ENCODE measurements at regions not wholly inside any gene's neighbourhood (a gene's known extent, or its start where the extent isn't known, plus 50 kb on each side); places are given as distances from the start of the nearest gene placed in this dataset.

DNA sequence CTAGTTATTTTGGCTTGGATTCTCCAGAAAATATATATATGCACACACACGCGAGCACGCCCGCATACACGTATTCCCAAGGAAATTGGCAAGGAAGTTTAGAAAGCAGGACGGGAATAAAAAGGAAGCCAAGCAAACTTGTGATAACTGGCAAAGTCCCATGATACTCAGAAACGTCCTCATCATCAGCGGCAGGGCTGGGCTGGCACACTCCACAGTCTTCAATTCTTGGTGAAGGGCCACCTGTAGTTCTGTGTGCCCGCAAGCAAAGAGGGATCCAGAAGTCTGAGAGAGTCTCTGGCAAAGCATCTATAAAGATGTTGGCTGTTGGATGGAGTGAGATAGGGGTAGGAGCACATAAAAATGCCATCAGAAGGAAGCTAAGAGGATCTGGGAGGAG lies 289.3 kb upstream of the CTNND2 start:
- Histone ChIP-seq H3K14ac (ENCODE audit: insufficient read length) (no peak overlapping the region), H3K23ac (ENCODE audit: insufficient read length) (no peak overlapping the region), H3K36me3 (ENCODE audit: control insufficient read depth in 2 of 4, insufficient read depth in 4 of 4, low read length in 3 of 4) (no peaks in the 10 kb centered on the region; a peak in 1 of 8 replicates), H3K4me1 (replicated peaks in 1 of 4; ENCODE audit: control insufficient read depth in 3 of 4, insufficient read depth in 4 of 4, low read length in 3 of 4) (no peaks in the 10 kb centered on the region), H4K5ac (ENCODE audit: insufficient read length, low read depth, low read length) (no peak overlapping the region), H3K27me3 (replicated peaks in 1 of 4; ENCODE audit: control insufficient read depth in 3 of 4, extremely low read depth in 1 of 4, insufficient read depth in 3 of 4, low read length in 3 of 4) (no peaks in the 10 kb centered on the region), H3K79me1 (ENCODE audit: low read depth, low read length) (no peaks in the 10 kb centered on the region), H2BK15ac (ENCODE audit: low read length) (no peak overlapping the region), H2BK12ac (ENCODE audit: low read depth, low read length) (no peak overlapping the region), H3K27ac (ENCODE audit: low read depth, low read length) (no peak overlapping the region), H2BK120ac (replicated peaks; ENCODE audit: low read depth, low read length) (no peak overlapping the region), H4K20me1 (replicated peaks in 1 of 2; ENCODE audit: control insufficient read depth in 1 of 2, insufficient read depth in 2 of 2, low read length in 2 of 2) (no peaks in the 10 kb centered on the region), H3K9me3 (ENCODE audit: insufficient read depth in 2 of 2, low read depth in 1 of 2, low read length in 1 of 2) (no peaks in the 10 kb centered on the region), H3K79me2 (ENCODE audit: control insufficient read depth in 1 of 2, insufficient read depth in 2 of 2, low read length in 2 of 2) (no peaks in the 10 kb centered on the region), H3K18ac (ENCODE audit: extremely low read depth, low read length) (no peak overlapping the region), H4K8ac (ENCODE audit: extremely low read depth, insufficient read depth, low read length) (no peak overlapping the region), H3K4me2 (ENCODE audit: insufficient read depth in 1 of 2, low read depth in 2 of 2, low read length in 2 of 2) (no peak overlapping the region), H3K9ac (replicated peaks in 1 of 4; ENCODE audit: extremely low read depth in 1 of 4, low read depth in 3 of 4, low read length in 3 of 4) (no peak overlapping the region), H3K56ac (replicated peaks; ENCODE audit: insufficient read length, low read depth, low read length) (no peak overlapping the region), H2BK20ac (ENCODE audit: low read length) (no peak overlapping the region), H2AK5ac (ENCODE audit: low read depth, low read length) (no peak overlapping the region), H3K4ac (replicated peaks; ENCODE audit: insufficient read length, low read depth, low read length) (no peak overlapping the region), H3K23me2 (ENCODE audit: low read depth, low read length) (no peaks in the 10 kb centered on the region), H2BK5ac (ENCODE audit: low read depth, low read length) (no peak overlapping the region), H2AFZ (ENCODE audit: low read length) (no peak overlapping the region), H4K91ac (replicated peaks; ENCODE audit: insufficient read length, low read length) (no peak overlapping the region), H3K4me3 (ENCODE audit: extremely low read depth in 1 of 4, insufficient read depth in 2 of 4, low read depth in 3 of 4, low read length in 4 of 4) (no peak overlapping the region)
- no peak for DNase-seq (ENCODE audit: low read depth in 1 of 2, low spot score in 2 of 2)
- FAIRE-seq, result no peak
- no peak for TF ChIP-seq GABPA (IDR thresholded peaks at IDR 0.05; ENCODE audit: borderline replicate concordance, insufficient read depth, low read length)
- TF ChIP-seq SRF (IDR thresholded peaks at IDR 0.05; ENCODE audit: low read depth, low read length), result no peak
- TF ChIP-seq, protein P1, sequence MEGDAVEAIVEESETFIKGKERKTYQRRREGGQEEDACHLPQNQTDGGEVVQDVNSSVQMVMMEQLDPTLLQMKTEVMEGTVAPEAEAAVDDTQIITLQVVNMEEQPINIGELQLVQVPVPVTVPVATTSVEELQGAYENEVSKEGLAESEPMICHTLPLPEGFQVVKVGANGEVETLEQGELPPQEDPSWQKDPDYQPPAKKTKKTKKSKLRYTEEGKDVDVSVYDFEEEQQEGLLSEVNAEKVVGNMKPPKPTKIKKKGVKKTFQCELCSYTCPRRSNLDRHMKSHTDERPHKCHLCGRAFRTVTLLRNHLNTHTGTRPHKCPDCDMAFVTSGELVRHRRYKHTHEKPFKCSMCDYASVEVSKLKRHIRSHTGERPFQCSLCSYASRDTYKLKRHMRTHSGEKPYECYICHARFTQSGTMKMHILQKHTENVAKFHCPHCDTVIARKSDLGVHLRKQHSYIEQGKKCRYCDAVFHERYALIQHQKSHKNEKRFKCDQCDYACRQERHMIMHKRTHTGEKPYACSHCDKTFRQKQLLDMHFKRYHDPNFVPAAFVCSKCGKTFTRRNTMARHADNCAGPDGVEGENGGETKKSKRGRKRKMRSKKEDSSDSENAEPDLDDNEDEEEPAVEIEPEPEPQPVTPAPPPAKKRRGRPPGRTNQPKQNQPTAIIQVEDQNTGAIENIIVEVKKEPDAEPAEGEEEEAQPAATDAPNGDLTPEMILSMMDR (IDR thresholded peaks at IDR 0.05; ENCODE audit: control extremely low read depth in 1 of 3, insufficient read depth in 1 of 3, low read depth in 1 of 3, low read length in 3 of 3), result no peak
- 97% methylated on average over 9 of the region's 9 CpGs; no CpG with 5 or more reads in 1 of the 2 experiments for WGBS, 2 experiments (ENCODE audit: extremely low coverage in 1 of 2, insufficient coverage in 1 of 2, insufficient read length in 1 of 2, insufficient replicate concordance in 2 of 2, low coverage in 1 of 2, low lambda C conversion rate in 2 of 2, missing lambda C conversion rate in 1 of 2)
- ChIA-PET CTCF (ENCODE audit: partially characterized antibody) (no interaction called here), POLR2A (ENCODE audit: partially characterized antibody) (no interaction called here)

Data from H1 (cell line).